ENCODE measurements at regions not wholly inside any gene's neighbourhood (a gene's known extent, or its start where the extent isn't known, plus 50 kb on each side); places are given as distances from the start of the nearest gene placed in this dataset.

DNA sequence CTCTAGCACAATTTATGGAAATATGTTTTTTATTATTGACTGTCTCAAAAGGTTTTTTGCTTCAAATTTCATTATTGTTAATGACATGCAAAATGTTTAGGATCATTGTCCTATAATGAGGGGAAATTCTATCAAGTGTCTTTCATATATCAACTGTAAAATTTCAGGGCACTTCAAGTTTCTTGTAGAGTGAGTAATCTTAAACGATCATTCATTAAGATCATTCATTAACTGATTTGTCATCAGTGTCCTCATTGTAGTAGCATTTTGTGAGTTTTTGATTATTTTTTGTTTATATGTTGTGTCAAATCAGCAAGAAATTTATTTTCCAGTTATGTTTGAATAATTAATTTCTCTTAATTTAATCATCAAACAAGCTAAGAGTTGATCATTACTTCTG lies 111.8 kb upstream of the PRDX6 start (continued):
- TF ChIP-seq ASH2L (IDR thresholded peaks at IDR 0.05; ENCODE audit: low read length) = no peak
- no peak for TF ChIP-seq JUN (IDR thresholded peaks at IDR 0.05; ENCODE audit: low read depth, low read length)
- TF ChIP-seq PHF8 (conservative IDR thresholded peaks at IDR 0.05; ENCODE audit: low read depth, low read length) = no peak
- TF ChIP-seq SIN3A (conservative IDR thresholded peaks at IDR 0.05 in 1 of 2, IDR thresholded peaks at IDR 0.05 in 1 of 2; ENCODE audit: low read depth in 1 of 2, low read length in 2 of 2) = no peak
- no peak for TF ChIP-seq RAD21 (IDR thresholded peaks at IDR 0.05 in 1 of 2, conservative IDR thresholded peaks at IDR 0.05 in 1 of 2; ENCODE audit: low read depth in 2 of 2, low read length in 2 of 2)
- TF ChIP-seq CHD2 (IDR thresholded peaks at IDR 0.05; ENCODE audit: low read length) = no peak
- TF ChIP-seq, protein P1, sequence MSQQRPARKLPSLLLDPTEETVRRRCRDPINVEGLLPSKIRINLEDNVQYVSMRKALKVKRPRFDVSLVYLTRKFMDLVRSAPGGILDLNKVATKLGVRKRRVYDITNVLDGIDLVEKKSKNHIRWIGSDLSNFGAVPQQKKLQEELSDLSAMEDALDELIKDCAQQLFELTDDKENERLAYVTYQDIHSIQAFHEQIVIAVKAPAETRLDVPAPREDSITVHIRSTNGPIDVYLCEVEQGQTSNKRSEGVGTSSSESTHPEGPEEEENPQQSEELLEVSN (IDR thresholded peaks at IDR 0.05) = no peak
- TF ChIP-seq SP2 (IDR thresholded peaks at IDR 0.05; ENCODE audit: low read length) = no peak
- TF ChIP-seq POLR2AphosphoS5 (IDR thresholded peaks at IDR 0.05; ENCODE audit: low read depth, low read length) = no peak
- no peak for TF ChIP-seq MAFK (IDR thresholded peaks at IDR 0.05; ENCODE audit: low read depth, low read length)
- TF ChIP-seq CREB1 (IDR thresholded peaks at IDR 0.05) = no peak
- TF ChIP-seq GTF2F1 (IDR thresholded peaks at IDR 0.05; ENCODE audit: borderline replicate concordance, low read depth, low read length) = no peak
- TF ChIP-seq SIRT6 (IDR thresholded peaks at IDR 0.05; ENCODE audit: low read length) = no peak
- no peak for TF ChIP-seq TBP (IDR thresholded peaks at IDR 0.05; ENCODE audit: low read depth, low read length)
- TF ChIP-seq EZH2 (IDR thresholded peaks at IDR 0.05; ENCODE audit: low read depth, low read length, severe bottlenecking) = no peak
- no peak for TF ChIP-seq GABPA (IDR thresholded peaks at IDR 0.05; ENCODE audit: borderline replicate concordance, insufficient read depth, low read length)
- no peak for TF ChIP-seq BACH1 (IDR thresholded peaks at IDR 0.05; ENCODE audit: low read length)
- no peak for TF ChIP-seq EGR1 (IDR thresholded peaks at IDR 0.05; ENCODE audit: borderline replicate concordance, low read depth, low read length)
- no peak for TF ChIP-seq TCF12 (IDR thresholded peaks at IDR 0.05; ENCODE audit: low read depth, low read length)

Measured in H1 (cell line).